AG08396 (cell line): ENCODE measurements at regions not wholly inside any gene's neighbourhood (a gene's known extent, or its start where the extent isn't known, plus 50 kb on each side); places are given as distances from the start of the nearest gene placed in this dataset.

Experiments
- DNase-seq: peaks from one replicate; pipeline ENCODE4 v3.0.0; 2012; ENCODE audit warnings: low spot score, mixed read lengths

GRCh38 chr1:22350171-22350923, 101.3 kb upstream of the ZBTB40 start:
- DNase-seq: no peak

- DNase-seq: no peak
Observed at GRCh38 chr1:22350924-22351767, 100.5 kb upstream of the ZBTB40 start.

GRCh38 chr1:22351768-22352080, 99.9 kb upstream of the ZBTB40 start:
- no peak for DNase-seq

- no peak for DNase-seq
Observed at GRCh38 chr1:22352355-22352754, 99.3 kb upstream of the ZBTB40 start.

GRCh38 chr1:22352896-22353295, 98.8 kb upstream of the ZBTB40 start:
- no peak for DNase-seq

- DNase-seq: no peak
Observed at GRCh38 chr1:22359427-22359826, 92.2 kb upstream of the ZBTB40 start.

- no peak for DNase-seq
Observed at GRCh38 chr1:22362626-22363402, 88.8 kb upstream of the ZBTB40 start.

- no peak for DNase-seq
Observed at GRCh38 chr1:22363403-22364325, 88.0 kb upstream of the ZBTB40 start.

GRCh38 chr1:22364326-22364650, 87.4 kb upstream of the ZBTB40 start:
- DNase-seq: no peak

GRCh38 chr1:22364764-22365163, 86.9 kb upstream of the ZBTB40 start:
- no peak for DNase-seq

GRCh38 chr1:22365331-22366295, 86.0 kb upstream of the ZBTB40 start:
- no peak for DNase-seq

GRCh38 chr1:22366346-22366745, 85.3 kb upstream of the ZBTB40 start:
- DNase-seq: no peak

- DNase-seq: no peak
Observed at GRCh38 chr1:22368125-22368524, 83.5 kb upstream of the ZBTB40 start.

GRCh38 chr1:22369294-22370189, 82.1 kb upstream of the ZBTB40 start:
- DNase-seq: no peak

GRCh38 chr1:22370190-22370498, 81.5 kb upstream of the ZBTB40 start:
- no peak for DNase-seq

- no peak for DNase-seq
Observed at GRCh38 chr1:22371408-22371807, 80.2 kb upstream of the ZBTB40 start.

GRCh38 chr1:22373252-22373651, 78.4 kb upstream of the ZBTB40 start:
- no peak for DNase-seq

GRCh38 chr1:22374001-22374400, 77.7 kb upstream of the ZBTB40 start:
- no peak for DNase-seq

GRCh38 chr1:22375601-22376000, 76.0 kb upstream of the ZBTB40 start:
- DNase-seq: no peak

GRCh38 chr1:22376001-22376400, 75.7 kb upstream of the ZBTB40 start:
- no peak for DNase-seq
